ENCODE measurements at regions not wholly inside any gene's neighbourhood (a gene's known extent, or its start where the extent isn't known, plus 50 kb on each side); places are given as distances from the start of the nearest gene placed in this dataset.

GRCh38 chr1:238991765-238992495 is 394.4 kb upstream of the CHRM3 start:
- no peaks in the 10 kb centered on the region for H3K36me3 ChIP-seq (ENCODE audit: control insufficient read depth in 2 of 2, extremely low read depth in 1 of 2, insufficient read depth in 2 of 2, low read length in 2 of 2)
- H3K27me3 ChIP-seq (ENCODE audit: control insufficient read depth in 2 of 2, insufficient read depth in 2 of 2, low read length in 2 of 2) = no peaks in the 10 kb centered on the region
- no peak for TF ChIP-seq MYC (IDR thresholded peaks at IDR 0.05; ENCODE audit: low read depth, low read length)
- TF ChIP-seq, protein P1, sequence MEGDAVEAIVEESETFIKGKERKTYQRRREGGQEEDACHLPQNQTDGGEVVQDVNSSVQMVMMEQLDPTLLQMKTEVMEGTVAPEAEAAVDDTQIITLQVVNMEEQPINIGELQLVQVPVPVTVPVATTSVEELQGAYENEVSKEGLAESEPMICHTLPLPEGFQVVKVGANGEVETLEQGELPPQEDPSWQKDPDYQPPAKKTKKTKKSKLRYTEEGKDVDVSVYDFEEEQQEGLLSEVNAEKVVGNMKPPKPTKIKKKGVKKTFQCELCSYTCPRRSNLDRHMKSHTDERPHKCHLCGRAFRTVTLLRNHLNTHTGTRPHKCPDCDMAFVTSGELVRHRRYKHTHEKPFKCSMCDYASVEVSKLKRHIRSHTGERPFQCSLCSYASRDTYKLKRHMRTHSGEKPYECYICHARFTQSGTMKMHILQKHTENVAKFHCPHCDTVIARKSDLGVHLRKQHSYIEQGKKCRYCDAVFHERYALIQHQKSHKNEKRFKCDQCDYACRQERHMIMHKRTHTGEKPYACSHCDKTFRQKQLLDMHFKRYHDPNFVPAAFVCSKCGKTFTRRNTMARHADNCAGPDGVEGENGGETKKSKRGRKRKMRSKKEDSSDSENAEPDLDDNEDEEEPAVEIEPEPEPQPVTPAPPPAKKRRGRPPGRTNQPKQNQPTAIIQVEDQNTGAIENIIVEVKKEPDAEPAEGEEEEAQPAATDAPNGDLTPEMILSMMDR (IDR thresholded peaks at IDR 0.05; ENCODE audit: extremely low read depth in 1 of 2, insufficient read depth in 1 of 2, low read depth in 1 of 2, low read length in 2 of 2) = no peak
- no peak for TF ChIP-seq POLR2A (IDR thresholded peaks at IDR 0.05; ENCODE audit: low read depth, low read length)
- no peak for TF ChIP-seq GATA2 (IDR thresholded peaks at IDR 0.05; ENCODE audit: insufficient read depth, insufficient read length, low read depth, low read length)
- no peak for TF ChIP-seq POLR2AphosphoS5 (IDR thresholded peaks at IDR 0.05; ENCODE audit: insufficient read depth, low read depth, low read length)
- no peak for TF ChIP-seq JUN (IDR thresholded peaks at IDR 0.05; ENCODE audit: borderline replicate concordance, insufficient read depth, insufficient read length, low read depth)
- H3K27ac ChIP-seq (ENCODE audit: insufficient read depth, low read depth, low read length) = no peak overlapping the region
- intact Hi-C loops (cut with micrococcal nuclease) = no loop called here
- H3K9me1 ChIP-seq (replicated peaks; ENCODE audit: control insufficient read depth, extremely low read depth, insufficient read depth, low read length) = no peaks in the 10 kb centered on the region
- no TSS peak for BruUV-seq (replicated peaks)
- H3K79me2 ChIP-seq (ENCODE audit: control insufficient read depth, insufficient read depth, low read length) = no peaks in the 10 kb centered on the region
- H3K9me3 ChIP-seq (replicated peaks; ENCODE audit: control insufficient read depth, insufficient read depth, low read length) = no peaks in the 10 kb centered on the region
- no peak overlapping the region for H3K4me3 ChIP-seq (replicated peaks in 1 of 3; ENCODE audit: insufficient read depth in 1 of 3, low read depth in 1 of 3, low read length in 3 of 3)
- FAIRE-seq = no peak
- no peaks in the 10 kb centered on the region for H4K20me1 ChIP-seq (replicated peaks; ENCODE audit: control insufficient read depth, extremely low read depth, insufficient read depth, low read length)
- CTCF ChIA-PET = no interaction called here
- POLR2A ChIA-PET = no interaction called here
- dilution Hi-C loops (cut with MboI; ENCODE audit: extremely low pct_ligation_motif_present, low sequenced_read_pairs) = no loop called here
- no peak overlapping the region for H3K4me2 ChIP-seq (ENCODE audit: insufficient read depth, low read length)
- DNase-seq (ENCODE audit: low read depth, low spot score) = no peak
- no peak overlapping the region for H2AFZ ChIP-seq (ENCODE audit: low read depth, low read length)
- no peaks in the 10 kb centered on the region for H3K4me1 ChIP-seq (ENCODE audit: control insufficient read depth, extremely low read depth, insufficient read depth, low read length)
- no peak overlapping the region for H3K9ac ChIP-seq (replicated peaks; ENCODE audit: extremely low read depth, insufficient read depth, low read length)

- DNase-seq (ENCODE audit: low read depth, low spot score) (no peak), FAIRE-seq (no peak)
- no peaks in the 10 kb centered on the region for H3K36me3 ChIP-seq (ENCODE audit: control insufficient read depth in 2 of 2, extremely low read depth in 1 of 2, insufficient read depth in 2 of 2, low read length in 2 of 2)
- H3K27ac ChIP-seq (ENCODE audit: insufficient read depth, low read depth, low read length) = no peak overlapping the region
- no peaks in the 10 kb centered on the region for H3K9me1 ChIP-seq (replicated peaks; ENCODE audit: control insufficient read depth, extremely low read depth, insufficient read depth, low read length)
- ChIA-PET CTCF (no interaction called here), POLR2A (no interaction called here)
- no peaks in the 10 kb centered on the region for H3K79me2 ChIP-seq (ENCODE audit: control insufficient read depth, insufficient read depth, low read length)
- no TSS peak for BruUV-seq (replicated peaks)
- no peaks in the 10 kb centered on the region for H4K20me1 ChIP-seq (replicated peaks; ENCODE audit: control insufficient read depth, extremely low read depth, insufficient read depth, low read length)
- intact Hi-C loops (cut with micrococcal nuclease) (no loop called here), dilution Hi-C loops (cut with MboI; ENCODE audit: extremely low pct_ligation_motif_present, low sequenced_read_pairs) (no loop called here)
- H3K4me1 ChIP-seq (ENCODE audit: control insufficient read depth, extremely low read depth, insufficient read depth, low read length) = no peaks in the 10 kb centered on the region
- no peak overlapping the region for H3K9ac ChIP-seq (replicated peaks; ENCODE audit: extremely low read depth, insufficient read depth, low read length)
- no peak overlapping the region for H2AFZ ChIP-seq (ENCODE audit: low read depth, low read length)
- H3K9me3 ChIP-seq (replicated peaks; ENCODE audit: control insufficient read depth, insufficient read depth, low read length) = no peaks in the 10 kb centered on the region
- H3K27me3 ChIP-seq (ENCODE audit: control insufficient read depth in 2 of 2, insufficient read depth in 2 of 2, low read length in 2 of 2) = no peaks in the 10 kb centered on the region
- no peak overlapping the region for H3K4me3 ChIP-seq (replicated peaks in 1 of 3; ENCODE audit: insufficient read depth in 1 of 3, low read depth in 1 of 3, low read length in 3 of 3)
- TF ChIP-seq GATA2 (IDR thresholded peaks at IDR 0.05; ENCODE audit: insufficient read depth, insufficient read length, low read depth, low read length) = no peak
- no peak for TF ChIP-seq POLR2A (IDR thresholded peaks at IDR 0.05; ENCODE audit: low read depth, low read length)
- no peak for TF ChIP-seq EZH2 (IDR thresholded peaks at IDR 0.05; ENCODE audit: borderline replicate concordance, low read depth, low read length, severe bottlenecking)
- no peak for TF ChIP-seq POLR2AphosphoS5 (IDR thresholded peaks at IDR 0.05; ENCODE audit: insufficient read depth, low read depth, low read length)
- no peak overlapping the region for H3K4me2 ChIP-seq (ENCODE audit: insufficient read depth, low read length)
These were observed 401.1 kb upstream of the CHRM3 start for GRCh38 chr1:238985312-238985711.

All from endothelial cell of umbilical vein (primary cell).